Osteoblast (primary cell): ENCODE measurements at regions not wholly inside any gene's neighbourhood (a gene's known extent, or its start where the extent isn't known, plus 50 kb on each side); places are given as distances from the start of the nearest gene placed in this dataset.

ENCODE experiments used
- DNase-seq: peaks from one replicate; pipeline ENCODE4 v3.0.0; 2011; ENCODE audit warnings: low spot score, mixed read lengths; ENCODE audit not compliant: insufficient read length; ENCODE audit errors: missing footprints
- H2AFZ ChIP-seq: 2 replicates; pipeline ENCODE4 v1.6.0; 2011; ENCODE audit warnings: mild to moderate bottlenecking, low read length
- H3K27ac ChIP-seq: 2 replicates; pipeline ENCODE4 v1.5.1; 2011; ENCODE audit warnings: mild to moderate bottlenecking, low read depth, low read length, moderate library complexity
- H3K27me3 ChIP-seq: 2 replicates; pipeline ENCODE4 v1.6.0; 2012; ENCODE audit warnings: mild to moderate bottlenecking, control low read depth, inconsistent platforms, low read length, moderate library complexity; ENCODE audit not compliant: insufficient read depth
- H3K36me3 ChIP-seq: 2 replicates; pipeline ENCODE4 v1.5.1; 2011; ENCODE audit warnings: mild to moderate bottlenecking, low read length, control low read depth, moderate library complexity; ENCODE audit not compliant: insufficient read depth
- H3K4me1 ChIP-seq: 2 replicates; pipeline ENCODE4 v1.5.1; 2011; ENCODE audit warnings: mild to moderate bottlenecking, low read length, control low read depth, moderate library complexity; ENCODE audit not compliant: insufficient read depth
- H3K4me2 ChIP-seq: 2 replicates; pipeline ENCODE4 v1.6.0; 2011; ENCODE audit warnings: mild to moderate bottlenecking, low read length; ENCODE audit not compliant: insufficient read depth
- H3K4me3 ChIP-seq: fragments of 200-600 bp; sonication (generic); 3 replicates; pipeline ENCODE4 v1.5.1; 2012; ENCODE audit warnings: mild to moderate bottlenecking, low read length, inconsistent platforms; ENCODE audit not compliant: insufficient read depth
- H3K79me2 ChIP-seq: 2 replicates; pipeline ENCODE4 v1.6.0; 2012; ENCODE audit warnings: mild to moderate bottlenecking, low read length, control low read depth, inconsistent platforms; ENCODE audit not compliant: insufficient read depth
- H3K9me3 ChIP-seq: 2 replicates; pipeline ENCODE4 v1.5.1; 2011; ENCODE audit warnings: low read depth, low read length, control low read depth
- H4K20me1 ChIP-seq: 2 replicates; pipeline ENCODE4 v1.6.0; 2012; ENCODE audit warnings: mild to moderate bottlenecking, low read length, control low read depth; ENCODE audit not compliant: insufficient read depth
- TF ChIP-seq, protein P1 (sequence below): IDR thresholded peaks from 2 replicates; pipeline ENCODE4 v1.5.1; 2011; ENCODE audit warnings: mild to moderate bottlenecking, low read depth, low read length, moderate library complexity; ENCODE audit errors: extremely low read depth

GRCh38 chr2:224110811-224111210 lies 71.7 kb upstream of the SERPINE2 start:
- H4K20me1 ChIP-seq = no peaks in the 10 kb centered on the region
- H3K4me1 ChIP-seq = peaks cover 15% of the 10 kb centered on the region
- TF ChIP-seq, protein P1, sequence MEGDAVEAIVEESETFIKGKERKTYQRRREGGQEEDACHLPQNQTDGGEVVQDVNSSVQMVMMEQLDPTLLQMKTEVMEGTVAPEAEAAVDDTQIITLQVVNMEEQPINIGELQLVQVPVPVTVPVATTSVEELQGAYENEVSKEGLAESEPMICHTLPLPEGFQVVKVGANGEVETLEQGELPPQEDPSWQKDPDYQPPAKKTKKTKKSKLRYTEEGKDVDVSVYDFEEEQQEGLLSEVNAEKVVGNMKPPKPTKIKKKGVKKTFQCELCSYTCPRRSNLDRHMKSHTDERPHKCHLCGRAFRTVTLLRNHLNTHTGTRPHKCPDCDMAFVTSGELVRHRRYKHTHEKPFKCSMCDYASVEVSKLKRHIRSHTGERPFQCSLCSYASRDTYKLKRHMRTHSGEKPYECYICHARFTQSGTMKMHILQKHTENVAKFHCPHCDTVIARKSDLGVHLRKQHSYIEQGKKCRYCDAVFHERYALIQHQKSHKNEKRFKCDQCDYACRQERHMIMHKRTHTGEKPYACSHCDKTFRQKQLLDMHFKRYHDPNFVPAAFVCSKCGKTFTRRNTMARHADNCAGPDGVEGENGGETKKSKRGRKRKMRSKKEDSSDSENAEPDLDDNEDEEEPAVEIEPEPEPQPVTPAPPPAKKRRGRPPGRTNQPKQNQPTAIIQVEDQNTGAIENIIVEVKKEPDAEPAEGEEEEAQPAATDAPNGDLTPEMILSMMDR = no peak
- H3K27me3 ChIP-seq = no peaks in the 10 kb centered on the region
- H2AFZ ChIP-seq = no peak overlapping the region
- no peak for DNase-seq
- no peaks in the 10 kb centered on the region for H3K9me3 ChIP-seq
- no peaks in the 10 kb centered on the region for H3K79me2 ChIP-seq
- H3K4me3 ChIP-seq = no peak overlapping the region
- H3K27ac ChIP-seq = no peak overlapping the region
- H3K4me2 ChIP-seq = no peak overlapping the region
- no peaks in the 10 kb centered on the region for H3K36me3 ChIP-seq

DNA sequence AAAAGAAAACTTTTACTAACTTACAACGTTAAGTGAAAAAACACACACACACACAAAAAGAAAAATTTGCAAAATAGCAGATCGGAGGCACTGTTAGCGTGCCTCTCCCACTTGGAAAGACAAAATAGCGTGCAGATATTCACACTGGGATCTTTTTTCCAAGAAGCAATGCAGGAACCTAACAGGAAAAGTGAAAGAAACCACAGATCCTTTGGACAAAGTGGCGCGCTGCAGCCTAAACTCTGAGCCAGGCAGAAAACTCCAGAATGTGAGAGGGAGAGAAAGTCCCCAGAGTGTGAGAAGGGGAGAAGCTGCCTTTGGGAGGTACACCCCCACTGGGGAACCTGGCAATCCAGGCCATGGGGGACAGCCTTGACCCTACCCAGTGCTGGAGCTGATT lies 70.7 kb upstream of the SERPINE2 start:
- Histone ChIP-seq H3K4me3 (peak overlapping the region; percentile 58), H4K20me1 (no peaks in the 10 kb centered on the region), H3K4me2 (peak overlapping the region; percentile 88), H3K36me3 (no peaks in the 10 kb centered on the region), H3K27ac (no peak overlapping the region), H3K27me3 (no peaks in the 10 kb centered on the region), H3K9me3 (no peaks in the 10 kb centered on the region), H3K79me2 (no peaks in the 10 kb centered on the region), H3K4me1 (peaks cover 15% of the 10 kb centered on the region), H2AFZ (peak overlapping the region; percentile 93)
- no peak for DNase-seq
- TF ChIP-seq, protein P1 = no peak

DNA sequence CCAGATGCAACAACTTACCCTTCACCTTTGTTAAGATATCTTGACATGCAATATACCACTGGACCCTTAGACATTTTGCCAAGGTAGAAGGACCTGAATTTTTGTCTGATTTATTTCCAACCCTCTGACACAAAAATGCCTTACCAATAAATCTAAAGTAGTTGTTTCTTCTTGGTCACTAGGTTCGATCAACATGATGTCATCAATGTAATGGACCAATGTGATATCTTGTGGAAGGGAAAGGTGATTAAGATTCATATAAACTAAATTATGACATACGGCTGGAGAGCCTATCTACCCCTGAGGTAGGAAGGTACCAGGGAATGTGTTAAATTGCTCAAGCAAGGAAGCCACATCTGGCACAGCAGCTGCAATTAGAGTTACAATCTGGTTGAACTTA lies 67.7 kb upstream of the SERPINE2 start:
- H3K27ac ChIP-seq = no peak overlapping the region
- H3K36me3 ChIP-seq = no peaks in the 10 kb centered on the region
- no peaks in the 10 kb centered on the region for H3K79me2 ChIP-seq
- H2AFZ ChIP-seq = no peak overlapping the region
- no peak overlapping the region for H3K4me3 ChIP-seq
- H3K9me3 ChIP-seq = no peaks in the 10 kb centered on the region
- TF ChIP-seq, protein P1 = no peak
- H3K4me2 ChIP-seq = no peak overlapping the region
- no peaks in the 10 kb centered on the region for H4K20me1 ChIP-seq
- no peak for DNase-seq
- no peaks in the 10 kb centered on the region for H3K27me3 ChIP-seq
- peaks cover 30% of the 10 kb centered on the region for H3K4me1 ChIP-seq

DNA sequence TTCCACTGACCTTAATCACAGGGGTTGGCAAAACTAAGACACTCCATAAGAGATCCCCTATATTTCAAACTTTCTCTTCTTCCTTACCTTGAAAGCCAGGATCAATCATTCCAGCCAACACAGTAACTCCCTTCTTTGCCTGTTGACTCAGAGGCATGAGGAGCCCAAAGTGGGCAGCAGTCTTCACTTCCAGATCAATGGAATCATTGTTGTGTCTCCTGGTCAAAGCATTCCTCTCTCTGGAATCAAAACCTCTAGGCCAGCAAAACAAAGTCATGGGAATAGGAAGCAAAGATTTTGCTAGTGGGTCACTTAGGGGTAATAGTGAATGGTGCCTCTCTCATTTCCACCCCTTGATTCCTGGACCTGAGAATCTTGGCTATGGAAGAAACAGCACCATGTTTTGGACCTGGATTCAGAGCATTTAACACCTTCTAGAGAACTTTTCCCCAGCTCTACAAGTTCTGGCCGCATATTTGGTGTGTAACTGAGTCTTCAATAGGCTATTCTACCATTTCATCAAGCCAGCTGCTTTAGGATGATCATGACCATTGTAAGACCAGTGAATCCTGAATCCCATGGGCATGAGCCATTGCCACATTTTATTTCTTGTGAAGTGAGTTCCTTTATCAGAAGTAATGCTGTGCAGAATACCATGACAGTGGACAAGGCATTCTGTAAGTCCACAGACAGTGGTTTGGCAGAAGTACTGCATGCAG lies 65.7 kb upstream of the SERPINE2 start:
- no peak overlapping the region for H3K4me2 ChIP-seq
- no peaks in the 10 kb centered on the region for H3K36me3 ChIP-seq
- DNase-seq = no peak

More for the DNA sequence above, 65.7 kb upstream of the SERPINE2 start:
- TF ChIP-seq, protein P1 = no peak
- Histone ChIP-seq H3K79me2 (no peaks in the 10 kb centered on the region), H2AFZ (no peak overlapping the region), H3K27ac (no peak overlapping the region), H3K27me3 (no peaks in the 10 kb centered on the region), H3K4me1 (peaks cover 19% of the 10 kb centered on the region), H4K20me1 (no peaks in the 10 kb centered on the region), H3K4me3 (no peak overlapping the region), H3K9me3 (no peaks in the 10 kb centered on the region)
